ENCODE measurements at regions not wholly inside any gene's neighbourhood (a gene's known extent, or its start where the extent isn't known, plus 50 kb on each side); places are given as distances from the start of the nearest gene placed in this dataset.
"Not testable (repeated sequence)": the region's sequence is repeated elsewhere in the genome, so short reads cannot be mapped to it uniquely, and the experiment has no call there.

DNA sequence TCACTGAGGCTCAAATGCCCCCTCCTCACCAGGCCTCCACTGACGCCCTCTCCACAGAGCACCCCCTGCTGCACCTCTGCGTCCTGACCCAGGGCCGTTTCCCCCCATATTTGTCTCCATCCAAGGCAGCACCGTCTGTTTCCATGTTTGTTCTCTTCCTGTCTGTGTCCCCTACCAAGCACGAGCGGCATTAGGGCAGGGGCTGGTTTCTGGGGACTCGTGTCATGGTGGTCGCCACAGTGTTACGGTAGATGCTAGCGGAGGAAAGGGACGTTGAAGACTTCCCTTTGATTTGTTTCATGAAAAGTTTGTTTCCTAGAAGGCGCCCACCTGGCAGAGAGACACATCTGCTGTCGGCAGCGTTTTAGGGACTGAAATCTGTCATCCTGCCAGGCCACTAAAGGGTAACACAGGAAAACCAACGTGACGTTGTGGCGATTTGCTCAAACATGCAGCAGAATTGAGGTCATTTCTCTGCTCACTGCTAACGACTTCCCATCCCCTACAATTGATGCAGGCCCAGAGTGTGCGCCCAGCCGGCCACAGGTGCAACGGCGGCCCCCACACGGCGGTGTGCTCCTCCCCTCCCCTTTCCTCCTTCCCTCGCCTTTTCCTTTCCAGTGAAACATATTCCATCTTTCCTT lies 79.3 kb upstream of the IRX4 start:
- no peak for DNase-seq

DNA sequence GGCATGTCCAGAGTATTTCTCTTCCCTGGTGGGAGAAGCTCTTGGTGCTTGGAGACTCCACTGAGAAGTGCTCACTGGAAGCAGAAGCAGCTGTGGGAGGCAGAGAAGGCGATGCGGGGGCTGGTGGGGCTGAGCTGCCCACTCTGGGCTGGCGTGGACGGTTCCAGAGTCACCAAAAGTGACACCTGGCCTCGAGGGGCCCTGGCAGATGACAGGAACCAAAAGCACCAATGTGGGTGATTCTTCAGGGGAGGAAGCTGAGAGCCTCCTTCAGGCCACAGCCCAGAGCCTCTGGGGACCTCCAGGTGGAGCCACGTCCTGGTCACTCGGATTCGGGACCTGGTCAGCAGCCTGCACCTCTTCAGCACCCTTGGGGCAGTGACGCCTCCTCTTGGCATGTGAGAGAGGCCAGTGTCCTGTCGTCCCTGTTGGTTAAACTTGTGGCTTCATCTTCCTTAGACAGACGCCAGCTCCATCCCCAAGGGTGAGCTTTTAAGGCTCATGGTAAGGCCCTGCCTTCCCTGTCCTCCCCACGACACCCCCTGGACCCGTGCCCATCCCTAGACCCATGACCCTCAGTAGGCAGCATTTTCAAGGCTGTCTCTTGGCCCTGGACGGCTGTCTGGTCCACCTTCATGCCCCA lies 78.7 kb upstream of the IRX4 start:
- no peak for DNase-seq

DNA sequence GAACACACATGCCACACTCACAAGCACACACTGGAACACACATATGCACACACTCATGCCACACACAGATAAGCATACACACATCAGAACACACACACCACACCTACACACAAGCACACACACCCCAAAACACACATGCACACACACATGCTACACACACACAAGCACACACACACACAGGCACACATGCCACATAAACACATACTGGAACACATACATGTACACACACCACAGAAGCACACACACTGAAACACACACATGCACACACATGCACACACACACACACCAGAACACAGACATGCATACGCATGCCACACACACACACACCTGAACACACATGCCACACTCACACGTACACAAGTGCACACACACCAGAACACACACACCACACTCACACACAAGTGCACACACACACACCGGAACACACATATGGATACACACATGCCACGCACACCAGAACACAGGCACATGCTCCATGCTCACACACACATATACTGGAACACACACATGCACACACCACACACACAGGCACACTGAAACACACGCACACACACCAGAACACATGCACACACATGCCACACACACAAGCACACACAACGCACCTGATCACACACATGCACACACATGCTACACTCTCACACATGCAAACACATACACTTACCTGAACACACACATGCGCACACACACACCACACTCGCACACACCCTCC lies 78.0 kb upstream of the IRX4 start:
- DNase-seq, result no peak

DNA sequence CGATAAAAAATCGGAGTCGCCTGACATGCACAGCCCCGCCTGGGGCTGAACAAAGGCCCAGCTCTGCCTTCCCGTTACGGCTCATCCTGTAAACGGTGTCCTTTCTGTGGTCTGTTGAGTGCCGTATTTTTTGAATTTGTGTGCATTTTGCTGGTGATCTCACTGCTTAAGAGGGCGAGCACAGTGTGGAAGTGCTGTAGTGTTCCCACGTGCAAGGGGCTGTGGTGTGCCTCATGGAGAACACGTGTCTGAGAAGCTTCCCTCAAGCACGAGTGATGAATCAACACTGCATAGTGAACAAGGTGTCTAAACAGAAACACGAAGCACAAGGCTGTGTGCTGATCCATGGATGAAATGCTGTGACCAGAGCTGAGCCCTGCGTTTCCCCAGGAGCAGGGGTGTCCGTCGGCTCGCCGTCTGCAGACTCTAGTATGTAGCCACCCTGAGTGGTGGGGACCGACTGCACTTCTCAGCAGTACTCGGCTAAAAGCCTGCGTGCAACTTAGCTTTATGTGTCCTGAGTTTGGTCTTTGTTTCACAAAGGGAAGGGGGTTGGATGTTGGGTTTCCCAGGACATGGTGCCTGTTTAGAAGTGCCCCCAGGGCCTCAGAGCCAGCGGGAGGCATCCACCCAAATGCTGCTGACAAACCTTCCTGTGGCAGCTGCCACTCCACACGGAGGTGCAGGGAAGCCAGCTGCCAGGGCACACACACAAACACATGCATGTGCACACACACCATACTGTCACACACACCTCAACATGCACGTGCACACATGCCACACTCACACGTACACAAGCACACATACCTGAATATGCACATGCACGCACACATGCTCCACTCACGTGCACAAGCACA lies 77.2 kb upstream of the IRX4 start:
- no peak for DNase-seq

DNA sequence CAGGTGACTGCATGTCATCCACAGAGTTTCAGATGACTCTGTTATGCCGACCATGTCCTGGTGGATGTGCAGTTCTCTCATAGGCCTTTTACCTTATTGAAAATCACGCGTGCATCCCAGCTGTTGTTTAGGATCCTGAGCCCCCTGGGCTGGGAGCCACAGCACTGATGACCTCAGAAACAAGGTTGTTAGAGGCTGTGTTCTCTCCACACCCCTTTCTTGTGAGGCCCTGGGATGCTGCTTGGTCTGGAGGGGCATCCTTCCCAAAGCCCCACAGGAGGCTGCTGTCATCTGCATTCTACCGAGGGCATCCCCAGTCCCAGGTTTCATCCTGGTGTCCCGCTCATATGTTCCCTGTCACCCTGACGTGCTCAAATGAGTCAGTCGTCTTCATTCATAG lies 76.5 kb upstream of the IRX4 start:
- no peak for DNase-seq

DNA sequence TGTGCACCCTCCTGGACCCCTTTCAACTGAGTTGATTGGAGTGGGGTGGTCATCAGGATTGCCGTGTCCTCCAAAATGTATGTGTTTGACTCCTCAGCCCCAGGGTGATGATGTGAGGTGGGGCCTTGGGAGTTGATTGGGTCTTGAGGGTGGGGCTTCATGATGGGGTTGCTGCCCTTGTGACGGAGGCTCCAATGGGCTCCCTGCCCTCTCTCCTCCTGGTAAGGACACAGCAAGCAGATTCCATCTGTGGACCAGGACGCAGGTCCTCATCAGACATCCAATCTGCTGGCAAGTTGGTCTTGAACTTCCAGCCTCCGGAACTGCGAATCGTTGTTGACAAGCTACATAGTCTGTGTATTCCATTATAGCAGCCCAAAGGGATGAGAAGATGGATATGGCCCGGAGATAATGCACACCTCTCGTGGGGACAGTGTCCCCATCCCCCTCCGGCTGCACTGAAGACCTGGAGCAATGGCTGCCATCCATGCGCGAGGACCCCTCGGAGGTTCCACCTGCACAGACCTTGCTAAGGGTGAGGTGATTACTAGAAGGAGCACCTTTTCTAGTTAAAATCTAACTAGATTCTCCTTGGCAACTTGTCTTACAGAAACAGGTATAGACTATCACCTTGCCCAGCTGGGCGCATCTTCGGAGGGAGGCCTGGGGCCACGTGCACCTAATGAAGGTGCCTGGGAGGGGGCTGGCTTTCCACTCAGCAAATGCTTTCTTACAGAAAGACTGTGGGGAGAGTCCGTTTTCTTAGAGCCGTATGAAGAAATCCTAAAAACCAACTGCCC lies 75.7 kb upstream of the IRX4 start:
- DNase-seq, result no peak

DNA sequence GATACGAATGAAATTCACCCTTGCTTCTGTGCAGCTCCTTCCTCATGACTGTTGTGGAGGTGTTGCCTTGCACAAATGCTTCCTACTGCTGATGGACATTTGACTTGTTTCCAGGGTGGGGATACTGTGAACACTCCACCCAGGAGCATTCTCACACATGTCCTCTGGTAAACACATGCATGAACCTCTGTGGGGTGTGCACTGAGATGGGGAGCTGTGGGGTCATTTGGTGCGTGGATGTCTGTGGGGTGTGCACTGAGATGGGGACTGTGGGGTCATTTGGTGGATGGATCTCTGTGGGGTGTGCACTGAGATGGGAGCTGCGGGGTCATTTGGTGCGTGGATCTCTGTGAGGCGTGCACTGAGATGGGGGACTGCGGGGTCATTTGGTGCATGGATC lies 72.9 kb upstream of the IRX4 start:
- DNase-seq, result no peak

DNA sequence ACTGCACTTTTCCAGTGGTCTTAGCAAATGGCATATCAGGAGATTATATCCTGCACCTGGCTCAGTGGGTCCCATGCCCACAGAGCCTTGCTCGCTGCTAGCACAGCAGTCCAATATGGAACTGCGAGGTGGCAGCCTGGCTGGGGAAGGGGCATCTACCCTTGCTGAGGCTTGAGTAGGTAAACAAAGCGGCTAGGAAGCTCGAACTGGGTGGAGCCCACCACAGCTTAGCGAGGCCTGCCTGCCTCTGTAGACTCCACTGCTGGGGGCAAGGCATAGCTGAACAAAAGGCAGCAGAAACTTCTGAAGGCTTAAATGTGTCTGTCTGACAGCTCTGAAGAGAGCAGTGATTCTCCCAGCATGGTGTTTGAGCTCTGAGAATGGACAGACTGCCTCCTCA lies 71.0 kb upstream of the IRX4 start:
- DNase-seq, result not testable (repeated sequence)

DNA sequence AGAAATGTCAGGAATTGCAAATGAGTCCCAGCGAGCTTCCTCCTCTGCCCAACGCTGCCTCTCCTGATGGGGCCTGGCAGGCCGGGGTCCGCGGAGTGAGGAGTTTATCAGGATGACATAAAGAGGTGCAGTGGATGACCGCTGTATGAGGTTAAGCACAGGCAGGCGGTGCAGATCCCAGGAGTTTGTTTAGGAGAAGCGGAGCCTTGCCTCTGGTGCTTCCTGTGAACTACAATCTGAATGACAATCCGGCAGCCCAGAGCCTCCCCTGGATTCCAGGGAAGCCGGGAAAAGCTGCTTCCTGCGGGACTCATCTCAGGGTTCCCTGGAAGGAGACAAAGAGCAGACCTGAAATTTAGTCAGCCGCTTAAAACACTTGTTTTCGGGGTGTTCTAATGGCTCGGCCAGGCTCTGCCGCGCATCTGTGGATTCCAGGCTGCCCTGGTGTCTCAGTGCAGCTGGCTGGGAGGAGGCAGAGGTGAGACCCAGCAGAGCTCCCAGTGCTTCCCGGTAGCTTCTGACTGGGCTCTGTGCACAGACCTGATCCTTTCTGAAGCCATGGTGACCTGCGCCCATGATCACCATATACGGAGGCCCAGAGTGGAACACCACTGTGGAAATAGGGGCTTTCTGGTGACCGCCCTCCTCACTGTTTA lies 69.8 kb upstream of the IRX4 start:
- DNase-seq, result no peak

DNA sequence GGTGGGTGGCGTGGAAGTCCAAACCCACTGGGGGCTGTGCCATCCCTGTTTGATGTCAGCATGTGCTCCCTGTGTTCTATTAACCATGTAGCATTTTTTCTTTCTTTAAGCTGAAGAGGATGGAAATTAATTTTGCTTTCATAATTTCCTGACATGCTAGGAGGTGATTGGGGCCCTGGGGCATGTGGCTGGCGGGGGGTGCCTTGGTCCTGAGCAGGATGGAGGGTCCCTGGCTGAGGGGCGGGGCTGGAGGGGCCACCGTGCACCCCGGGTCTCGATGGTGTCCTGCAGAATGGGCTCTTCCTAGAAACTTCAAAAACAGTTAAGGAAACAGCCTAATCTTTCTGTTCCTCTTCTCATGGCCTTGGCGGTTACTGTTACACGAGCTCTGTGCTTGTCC lies 69.3 kb upstream of the IRX4 start:
- no peak for DNase-seq

DNA sequence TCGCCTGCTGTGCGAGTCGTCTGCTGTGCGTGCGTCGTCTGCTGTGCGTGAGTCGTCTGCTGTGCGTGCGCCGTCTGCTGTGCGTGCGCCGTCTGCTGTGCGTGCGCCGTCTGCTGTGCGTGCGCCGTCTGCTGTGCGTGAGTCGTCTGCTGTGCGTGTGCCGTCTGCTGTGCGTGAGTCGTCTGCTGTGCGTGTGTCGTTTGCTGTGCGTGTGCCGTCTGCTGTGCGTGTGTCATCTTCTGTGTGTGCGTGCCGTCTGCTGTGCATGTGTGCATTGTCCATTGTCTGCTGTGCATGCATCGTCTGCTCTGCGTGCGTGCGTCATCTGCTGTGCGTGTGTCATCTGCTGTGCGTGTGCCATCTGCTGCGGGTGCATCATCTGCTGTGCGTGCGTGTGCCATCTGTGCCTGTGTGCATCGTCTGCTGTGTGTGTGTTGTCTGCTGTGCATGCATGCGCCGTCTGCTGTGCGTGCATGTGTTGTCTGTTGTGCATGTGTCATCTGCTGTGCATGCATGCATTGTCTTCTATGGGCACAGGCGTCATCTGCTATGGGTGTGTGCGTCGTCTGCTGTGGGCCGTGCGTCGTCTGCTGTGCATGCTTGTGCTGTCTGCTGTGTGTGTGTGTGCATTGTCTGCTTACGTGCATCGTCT lies 68.6 kb upstream of the IRX4 start:
- no peak for DNase-seq

DNA sequence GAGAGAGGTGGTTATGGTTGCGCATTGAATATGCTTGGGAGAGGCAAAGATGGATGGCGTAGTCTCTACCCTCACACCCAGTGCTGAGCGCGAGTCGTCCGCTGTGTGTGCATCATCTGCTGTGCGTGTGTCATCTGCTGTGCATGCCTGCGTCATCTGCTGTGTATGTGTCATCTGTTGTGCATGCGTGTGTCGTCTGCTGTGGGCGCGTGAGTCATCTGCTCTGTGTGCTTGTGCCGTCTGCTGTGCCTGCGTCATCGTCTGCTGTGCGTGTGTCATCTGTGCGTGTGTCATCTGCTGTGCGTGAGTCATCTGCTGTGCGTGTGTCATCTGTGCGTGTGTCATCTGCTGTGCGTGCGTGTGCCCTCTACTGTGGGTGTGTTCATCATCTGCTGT lies 68.0 kb upstream of the IRX4 start:
- no peak for DNase-seq

DNA sequence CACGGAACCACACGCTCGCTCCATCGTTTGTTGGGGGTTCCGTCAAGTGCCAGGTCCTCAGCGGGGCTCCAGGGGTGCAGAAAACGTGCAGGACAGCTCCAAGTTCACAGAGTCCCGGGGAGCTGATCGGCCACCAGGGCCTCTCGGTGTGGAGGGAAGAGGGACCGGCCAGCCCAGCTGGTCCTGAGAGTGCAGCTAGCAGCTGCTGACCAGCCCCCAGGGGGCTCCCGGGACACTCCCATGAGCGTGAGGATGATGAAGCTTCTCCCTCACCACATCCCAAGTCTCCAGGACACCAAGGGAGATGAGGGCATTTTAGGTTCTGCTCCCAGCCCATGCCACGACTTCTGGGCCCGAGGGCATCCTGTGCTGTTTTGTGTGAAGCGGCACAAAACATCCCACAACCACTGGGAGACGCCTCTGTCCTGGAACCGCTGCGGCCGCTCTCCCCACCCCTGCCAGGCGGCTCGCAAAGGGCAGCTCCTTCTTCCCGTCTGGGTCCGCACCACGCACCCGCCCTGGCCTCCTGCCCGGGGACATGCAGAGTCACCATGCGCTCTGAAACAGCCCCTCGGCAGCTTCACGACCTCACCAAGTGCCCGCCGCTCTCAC lies 67.5 kb upstream of the IRX4 start:
- DNase-seq, result no peak

DNA sequence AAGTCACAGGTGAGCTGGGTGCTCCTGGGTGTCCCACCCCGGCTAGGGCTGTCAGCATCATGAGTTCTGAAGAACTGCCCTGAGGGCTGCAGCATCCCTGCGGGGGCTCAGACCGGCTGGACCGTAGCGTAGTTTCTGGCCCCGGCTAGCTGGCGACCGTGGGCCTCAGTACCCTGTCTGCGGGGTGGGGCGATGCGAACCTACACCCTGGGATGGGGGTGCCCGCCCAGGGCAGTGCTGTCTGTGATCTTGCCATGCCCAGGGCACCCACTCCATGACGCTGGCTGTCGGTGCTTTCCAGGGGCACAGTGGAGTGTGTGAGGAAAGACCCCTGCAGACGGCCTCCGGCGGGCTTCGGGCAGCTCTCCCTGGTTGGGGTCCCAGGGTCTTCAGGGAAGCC lies 66.5 kb upstream of the IRX4 start:
- DNase-seq, result no peak

DNA sequence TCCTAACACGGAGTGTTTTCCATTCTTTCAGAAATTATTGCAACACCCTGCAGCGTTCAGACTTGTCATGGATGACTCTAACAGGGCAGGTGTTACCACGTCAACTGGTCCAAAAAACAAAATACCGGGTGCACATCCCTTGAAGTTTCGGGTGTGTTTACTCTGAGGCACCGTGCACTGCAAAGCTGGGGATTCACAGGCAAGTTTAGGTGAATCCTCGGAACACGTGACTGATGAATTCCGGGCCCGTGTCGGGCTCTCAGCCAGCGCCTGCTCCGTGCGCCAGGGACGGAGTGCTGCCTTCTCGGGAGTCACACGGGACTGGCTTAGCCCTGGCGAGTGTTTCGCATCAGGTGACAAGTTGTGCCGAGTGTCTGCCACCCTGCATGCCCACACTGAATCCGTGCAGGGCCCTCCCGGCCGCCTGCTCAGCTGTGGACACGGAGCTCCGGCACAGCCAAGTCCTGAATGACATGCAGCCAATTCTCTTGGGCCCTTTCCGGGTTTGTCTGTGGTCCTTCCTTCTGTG lies 66.0 kb upstream of the IRX4 start:
- DNase-seq, result no peak

DNA sequence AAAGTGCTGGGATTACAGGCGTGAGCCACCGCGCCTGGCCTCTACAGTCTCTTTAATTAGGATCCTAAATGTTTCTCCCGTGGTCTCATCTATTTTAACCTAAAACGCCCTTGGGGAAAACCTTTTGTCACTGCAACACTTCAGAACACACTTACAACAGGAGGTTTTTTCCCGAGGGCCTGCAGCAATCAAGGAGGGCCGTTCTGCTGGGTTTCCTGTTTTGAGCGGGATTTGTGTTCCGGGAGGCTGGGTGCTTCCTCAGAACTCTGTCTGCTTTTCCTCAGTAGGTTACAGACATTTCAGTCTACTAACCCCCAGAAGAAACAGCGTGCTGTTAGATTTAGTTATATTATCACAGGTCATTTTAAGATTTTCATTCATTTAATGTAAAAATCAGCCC lies 65.4 kb upstream of the IRX4 start:
- no peak for DNase-seq

DNA sequence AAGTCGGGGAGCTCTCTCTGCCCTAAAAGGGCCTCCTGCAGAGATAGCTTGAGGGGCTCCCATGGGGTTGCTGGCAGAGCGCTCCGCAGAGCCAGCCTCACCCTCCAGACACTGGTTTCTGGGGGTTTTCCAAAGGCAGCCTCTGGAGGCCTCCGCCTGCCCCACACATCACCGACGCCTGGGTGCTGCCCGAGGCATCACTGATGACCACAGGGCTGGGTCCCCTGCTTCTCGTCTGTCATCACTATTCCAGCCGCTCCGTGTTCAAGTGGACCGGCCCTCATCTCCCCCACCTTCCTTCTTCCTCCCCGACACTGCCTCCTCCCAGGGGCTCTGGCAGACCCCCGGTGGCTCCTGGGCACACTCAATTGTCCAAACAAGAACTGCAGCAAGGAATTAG lies 64.1 kb upstream of the IRX4 start:
- no peak for DNase-seq

DNA sequence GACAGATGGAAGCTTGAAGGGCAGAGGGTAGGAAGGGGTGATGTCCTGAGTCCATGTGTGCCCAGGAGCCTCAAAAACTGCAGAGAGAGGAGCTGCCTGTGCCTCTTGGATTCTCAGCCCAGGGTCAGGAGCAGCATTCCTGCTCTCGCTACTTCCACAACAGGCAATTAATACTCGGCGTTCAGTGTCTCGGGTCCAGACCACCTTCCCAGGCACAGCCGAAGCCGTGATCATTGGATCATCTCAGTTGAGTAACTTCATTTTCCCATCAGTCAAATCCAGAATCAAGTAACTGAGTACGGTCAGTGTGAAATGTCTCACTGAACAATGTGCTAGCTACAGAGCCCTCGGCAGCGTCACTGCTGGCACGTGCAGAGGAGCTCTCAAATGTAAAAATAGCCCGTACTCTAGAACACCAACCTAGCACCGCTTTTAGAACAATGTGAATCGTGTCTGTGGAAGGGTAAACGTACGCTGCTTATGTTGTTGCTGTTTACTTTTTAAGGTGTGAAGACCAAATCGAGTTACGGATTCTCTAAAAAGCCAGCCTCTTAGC lies 63.5 kb upstream of the IRX4 start:
- no peak for DNase-seq

DNA sequence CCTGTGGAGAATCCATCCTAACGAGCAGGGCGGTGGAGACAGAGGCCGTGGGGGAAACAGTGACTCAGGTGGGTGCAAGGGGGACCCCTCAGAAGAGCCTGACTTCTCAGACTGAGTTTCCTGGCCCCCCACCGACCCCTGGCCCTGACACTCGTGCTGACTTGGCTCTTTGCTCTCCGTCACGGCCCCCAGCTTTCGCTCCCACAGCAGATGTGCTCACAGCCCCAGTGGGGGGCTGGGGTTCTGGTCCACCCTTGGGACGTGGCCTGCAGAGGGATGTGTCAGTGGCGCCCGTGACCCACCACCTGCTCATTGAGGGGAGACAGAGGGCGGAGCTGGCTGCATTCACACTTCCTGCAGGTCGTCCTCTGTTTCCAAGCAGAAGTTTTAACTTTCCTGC lies 62.9 kb upstream of the IRX4 start:
- no peak for DNase-seq

DNA sequence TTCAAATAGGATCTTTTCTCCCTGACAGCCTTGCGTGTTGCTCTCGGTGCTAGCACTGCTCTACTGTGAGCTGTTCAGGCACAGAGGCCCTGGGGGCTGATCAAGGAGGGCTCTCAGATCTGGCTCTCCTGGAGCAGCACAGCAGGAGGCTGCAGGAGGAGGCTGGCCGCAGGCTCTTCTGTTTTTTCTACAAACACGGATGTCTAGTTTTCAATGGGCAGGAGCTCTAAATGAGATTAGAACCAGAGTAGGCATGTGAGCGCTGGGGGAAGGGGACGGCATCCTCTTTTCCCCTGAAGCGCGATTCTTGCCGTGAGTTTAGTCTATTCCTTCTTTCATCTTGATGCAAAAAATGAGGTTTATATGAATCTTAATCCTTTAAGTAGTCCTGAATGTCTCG lies 61.7 kb upstream of the IRX4 start:
- no peak for DNase-seq

DNA sequence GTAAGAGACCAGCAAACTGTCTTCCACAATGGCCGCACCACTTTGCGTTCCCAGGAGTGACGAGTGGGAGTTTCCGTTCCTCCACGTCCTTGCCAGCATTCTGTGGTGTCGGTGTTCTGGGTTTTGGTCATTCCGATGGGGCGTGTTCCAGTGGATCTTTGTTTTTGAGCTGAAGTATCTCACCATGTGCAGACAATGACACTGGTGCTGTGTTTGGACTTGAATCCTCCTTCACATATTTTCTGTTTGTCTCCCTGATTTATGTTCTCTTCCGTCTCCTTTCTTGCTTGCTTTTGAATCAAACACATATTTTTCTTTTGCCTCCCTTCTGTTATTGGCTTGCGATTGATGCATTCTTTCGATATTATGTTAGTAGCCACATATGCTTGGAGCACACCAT lies 60.8 kb upstream of the IRX4 start:
- DNase-seq, result no peak

Data from CD4-positive, alpha-beta T cell treated with Interleukin-17A for 1 hour (primary cell).